SK-N-MC (cell line): ENCODE measurements at regions not wholly inside any gene's neighbourhood (a gene's known extent, or its start where the extent isn't known, plus 50 kb on each side); places are given as distances from the start of the nearest gene placed in this dataset.

Experiments used
- EZH2 ChIP-seq: fragments of 200-600 bp; sonication (generic); IDR thresholded peaks from one replicate; pipeline ENCODE4 v1.6.1; 2017; ENCODE audit warnings: antibody characterized with exemption
- FOXP2 ChIP-seq: optimal IDR thresholded peaks from 2 replicates; pipeline ENCODE3; 2011; ENCODE audit warnings: mild to moderate bottlenecking, moderate library complexity; ENCODE audit not compliant: insufficient read depth; ENCODE audit errors: extremely low read length, control extremely low read depth
- POLR2AphosphoS5 ChIP-seq: IDR thresholded peaks from 2 replicates; pipeline ENCODE4 v1.6.1; 2012; ENCODE audit warnings: mild to moderate bottlenecking, low read depth, low read length, borderline replicate concordance

GRCh38 chr9:21554813-21555212, 72.7 kb upstream of the IFNE start:
- no peak for TF ChIP-seq EZH2
- TF ChIP-seq POLR2AphosphoS5: no peak
- TF ChIP-seq FOXP2: no peak
